Activated CD4-positive, alpha-beta T cell treated with anti-CD3 and anti-CD28 coated beads, Interleukin-2, Interleukin-6, amounts not matched to agents 100 ng/mL and 50 ng/mL, durations not matched to agents 16 hours and 8 hours (primary cell): ENCODE measurements at regions not wholly inside any gene's neighbourhood (a gene's known extent, or its start where the extent isn't known, plus 50 kb on each side); places are given as distances from the start of the nearest gene placed in this dataset.

ENCODE experiments used
- DNase-seq: peaks from one replicate; pipeline ENCODE4 v3.0.0-alpha.2; 2020

GRCh38 chr5:57862942-57863341 is 380.3 kb upstream of the ACTBL2 start:
- DNase-seq, result no peak

- no peak for DNase-seq
These were observed 379.9 kb upstream of the ACTBL2 start for GRCh38 chr5:57862471-57862911.

- no peak for DNase-seq
These were observed 377.0 kb upstream of the ACTBL2 start for GRCh38 chr5:57859626-57860025.

GRCh38 chr5:57858905-57859304 is 376.3 kb upstream of the ACTBL2 start:
- no peak for DNase-seq

- no peak for DNase-seq
These were observed 375.1 kb upstream of the ACTBL2 start for GRCh38 chr5:57857696-57858095.

- DNase-seq, result no peak
These were observed 373.2 kb upstream of the ACTBL2 start for GRCh38 chr5:57855831-57856230.

GRCh38 chr5:57853929-57854697 is 371.5 kb upstream of the ACTBL2 start:
- DNase-seq, result no peak

GRCh38 chr5:57850109-57850508 is 367.5 kb upstream of the ACTBL2 start:
- DNase-seq, result no peak

GRCh38 chr5:57845025-57845424 is 362.4 kb upstream of the ACTBL2 start:
- DNase-seq, result no peak

- no peak for DNase-seq
These were observed 361.8 kb upstream of the ACTBL2 start for GRCh38 chr5:57844410-57844809.

- no peak for DNase-seq
These were observed 360.4 kb upstream of the ACTBL2 start for GRCh38 chr5:57843059-57843367.

GRCh38 chr5:57842364-57843058 is 359.9 kb upstream of the ACTBL2 start:
- DNase-seq, result no peak

- no peak for DNase-seq
These were observed 359.2 kb upstream of the ACTBL2 start for GRCh38 chr5:57841676-57842363.

GRCh38 chr5:57839437-57840079 is 356.9 kb upstream of the ACTBL2 start:
- DNase-seq, result no peak

GRCh38 chr5:57839025-57839424 is 356.4 kb upstream of the ACTBL2 start:
- no peak for DNase-seq

- no peak for DNase-seq
These were observed 354.3 kb upstream of the ACTBL2 start for GRCh38 chr5:57836921-57837320.

GRCh38 chr5:57836331-57836730 is 353.7 kb upstream of the ACTBL2 start:
- DNase-seq, result no peak

- no peak for DNase-seq
These were observed 352.4 kb upstream of the ACTBL2 start for GRCh38 chr5:57834829-57835608.

- no peak for DNase-seq
These were observed 350.9 kb upstream of the ACTBL2 start for GRCh38 chr5:57833489-57833888.

- DNase-seq, result no peak
These were observed 350.3 kb upstream of the ACTBL2 start for GRCh38 chr5:57832875-57833274.

- DNase-seq, result no peak
These were observed 349.3 kb upstream of the ACTBL2 start for GRCh38 chr5:57831932-57832331.

- no peak for DNase-seq
These were observed 348.5 kb upstream of the ACTBL2 start for GRCh38 chr5:57831090-57831489.

GRCh38 chr5:57828221-57828620 is 345.6 kb upstream of the ACTBL2 start:
- no peak for DNase-seq
